ENCODE measurements at regions not wholly inside any gene's neighbourhood (a gene's known extent, or its start where the extent isn't known, plus 50 kb on each side); places are given as distances from the start of the nearest gene placed in this dataset.

DNA sequence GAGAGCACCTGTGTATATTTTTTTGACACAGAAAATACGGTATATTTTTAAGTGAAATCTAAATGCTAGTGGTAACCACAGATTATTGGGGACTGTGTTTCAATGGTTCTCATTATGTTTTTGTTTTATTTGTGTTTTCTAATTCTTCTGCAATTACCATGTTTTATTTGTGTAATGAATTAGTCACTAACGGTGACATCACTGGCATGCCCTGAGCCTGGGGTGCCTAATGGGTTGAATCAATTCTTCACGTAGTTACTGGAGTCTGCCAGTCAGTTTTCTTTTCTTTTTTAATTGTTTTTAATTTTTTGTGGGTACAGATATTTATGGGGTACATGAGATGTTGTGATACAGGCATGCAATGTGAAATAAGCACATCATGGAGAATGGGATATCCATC is 168.8 kb downstream of the RELL1 start:
- Histone ChIP-seq H3K9me3 (ENCODE audit: low read depth, low read length) (no peaks in the 10 kb centered on the region), H3K4me2 (ENCODE audit: insufficient read depth, low read length) (no peak overlapping the region), H3K27ac (ENCODE audit: low read depth, low read length) (no peak overlapping the region), H3K27me3 (ENCODE audit: insufficient read depth, low read length) (no peaks in the 10 kb centered on the region), H2AFZ (ENCODE audit: low read length) (no peak overlapping the region), H3K36me3 (ENCODE audit: insufficient read depth, low read length) (no peaks in the 10 kb centered on the region), H3K4me1 (ENCODE audit: insufficient read depth, low read length) (no peaks in the 10 kb centered on the region), H4K20me1 (ENCODE audit: insufficient read depth, low read length) (no peaks in the 10 kb centered on the region), H3K4me3 (ENCODE audit: insufficient read depth, low read length) (no peak overlapping the region), H3K79me2 (ENCODE audit: insufficient read depth, low read length) (no peaks in the 10 kb centered on the region)
- no peak for DNase-seq (ENCODE audit: insufficient read length, low spot score, missing footprints)
- TF ChIP-seq, protein P1, sequence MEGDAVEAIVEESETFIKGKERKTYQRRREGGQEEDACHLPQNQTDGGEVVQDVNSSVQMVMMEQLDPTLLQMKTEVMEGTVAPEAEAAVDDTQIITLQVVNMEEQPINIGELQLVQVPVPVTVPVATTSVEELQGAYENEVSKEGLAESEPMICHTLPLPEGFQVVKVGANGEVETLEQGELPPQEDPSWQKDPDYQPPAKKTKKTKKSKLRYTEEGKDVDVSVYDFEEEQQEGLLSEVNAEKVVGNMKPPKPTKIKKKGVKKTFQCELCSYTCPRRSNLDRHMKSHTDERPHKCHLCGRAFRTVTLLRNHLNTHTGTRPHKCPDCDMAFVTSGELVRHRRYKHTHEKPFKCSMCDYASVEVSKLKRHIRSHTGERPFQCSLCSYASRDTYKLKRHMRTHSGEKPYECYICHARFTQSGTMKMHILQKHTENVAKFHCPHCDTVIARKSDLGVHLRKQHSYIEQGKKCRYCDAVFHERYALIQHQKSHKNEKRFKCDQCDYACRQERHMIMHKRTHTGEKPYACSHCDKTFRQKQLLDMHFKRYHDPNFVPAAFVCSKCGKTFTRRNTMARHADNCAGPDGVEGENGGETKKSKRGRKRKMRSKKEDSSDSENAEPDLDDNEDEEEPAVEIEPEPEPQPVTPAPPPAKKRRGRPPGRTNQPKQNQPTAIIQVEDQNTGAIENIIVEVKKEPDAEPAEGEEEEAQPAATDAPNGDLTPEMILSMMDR (IDR thresholded peaks at IDR 0.05; ENCODE audit: extremely low read depth, low read depth, low read length): no peak

DNA sequence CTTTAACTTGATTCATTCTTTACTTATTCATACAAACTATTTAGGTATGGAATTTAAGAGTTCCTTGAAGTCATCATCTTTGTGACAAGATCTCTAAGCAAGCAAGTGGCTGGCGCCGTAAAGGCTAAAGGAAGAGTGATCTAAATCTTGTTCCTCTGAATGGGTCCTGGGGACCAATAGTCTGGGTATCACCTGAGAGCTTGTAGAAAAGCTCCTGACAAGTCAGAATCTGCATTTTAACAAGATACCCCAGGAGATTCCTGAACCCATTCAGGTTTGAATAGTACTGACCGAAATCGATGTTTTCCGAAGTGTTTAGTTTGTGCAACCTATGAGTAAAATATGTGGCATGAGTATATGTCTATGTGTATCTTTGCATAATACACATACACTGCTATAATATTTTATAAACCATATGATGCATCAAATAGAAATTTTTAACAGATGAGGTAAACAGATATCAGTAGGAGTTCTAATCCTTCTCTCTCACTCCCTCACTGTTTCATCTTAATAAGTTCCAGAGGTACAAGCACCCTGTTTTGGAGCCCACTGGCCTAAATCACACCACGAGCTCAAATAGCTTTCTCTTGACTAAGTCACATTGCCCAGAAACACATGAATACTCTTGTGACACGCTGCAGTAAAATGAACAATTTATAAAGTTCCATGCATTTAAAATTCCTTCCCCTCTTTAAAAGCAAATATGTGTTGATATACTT is 170.0 kb downstream of the RELL1 start:
- Histone ChIP-seq H4K20me1 (ENCODE audit: insufficient read depth, low read length) (no peaks in the 10 kb centered on the region), H3K79me2 (ENCODE audit: insufficient read depth, low read length) (no peaks in the 10 kb centered on the region), H3K4me2 (ENCODE audit: insufficient read depth, low read length) (no peak overlapping the region), H3K36me3 (ENCODE audit: insufficient read depth, low read length) (no peaks in the 10 kb centered on the region), H3K27me3 (ENCODE audit: insufficient read depth, low read length) (no peaks in the 10 kb centered on the region), H2AFZ (ENCODE audit: low read length) (no peak overlapping the region), H3K4me3 (ENCODE audit: insufficient read depth, low read length) (no peak overlapping the region), H3K4me1 (ENCODE audit: insufficient read depth, low read length) (no peaks in the 10 kb centered on the region), H3K9me3 (ENCODE audit: low read depth, low read length) (no peaks in the 10 kb centered on the region), H3K27ac (ENCODE audit: low read depth, low read length) (no peak overlapping the region)
- no peak for DNase-seq (ENCODE audit: insufficient read length, low spot score, missing footprints)
- TF ChIP-seq, protein P1 (IDR thresholded peaks at IDR 0.05; ENCODE audit: extremely low read depth, low read depth, low read length): no peak

DNA sequence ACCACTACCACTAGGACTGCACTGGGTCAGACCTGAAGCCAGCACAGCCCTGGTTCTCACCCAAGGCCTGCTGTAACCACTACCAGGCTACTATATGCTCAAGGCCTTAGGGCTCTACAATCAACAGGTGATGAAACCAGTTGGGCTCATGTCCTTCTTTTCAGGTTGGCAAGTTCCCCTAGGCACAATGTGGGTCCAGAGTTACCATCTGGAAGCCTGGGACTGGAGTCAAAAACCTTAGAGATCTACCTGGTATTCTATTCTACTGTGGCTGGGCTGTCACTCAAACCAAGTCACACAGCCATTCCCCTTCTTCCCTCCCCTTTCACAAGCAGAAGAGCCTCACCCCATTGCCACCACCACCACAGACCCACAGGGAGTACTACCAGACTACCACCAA is 175.6 kb downstream of the RELL1 start:
- no peaks in the 10 kb centered on the region for H3K36me3 ChIP-seq (ENCODE audit: insufficient read depth, low read length)
- H3K4me2 ChIP-seq (ENCODE audit: insufficient read depth, low read length): no peak overlapping the region
- H3K4me3 ChIP-seq (ENCODE audit: insufficient read depth, low read length): no peak overlapping the region
- H4K20me1 ChIP-seq (ENCODE audit: insufficient read depth, low read length): no peaks in the 10 kb centered on the region
- H3K79me2 ChIP-seq (ENCODE audit: insufficient read depth, low read length): no peaks in the 10 kb centered on the region
- H3K4me1 ChIP-seq (ENCODE audit: insufficient read depth, low read length): no peaks in the 10 kb centered on the region
- no peak for DNase-seq (ENCODE audit: insufficient read length, low spot score, missing footprints)
- no peak overlapping the region for H3K27ac ChIP-seq (ENCODE audit: low read depth, low read length)
- TF ChIP-seq, protein P1 (IDR thresholded peaks at IDR 0.05; ENCODE audit: extremely low read depth, low read depth, low read length): no peak
- no peak overlapping the region for H2AFZ ChIP-seq (ENCODE audit: low read length)
- H3K9me3 ChIP-seq (ENCODE audit: low read depth, low read length): no peaks in the 10 kb centered on the region
- no peaks in the 10 kb centered on the region for H3K27me3 ChIP-seq (ENCODE audit: insufficient read depth, low read length)

DNA sequence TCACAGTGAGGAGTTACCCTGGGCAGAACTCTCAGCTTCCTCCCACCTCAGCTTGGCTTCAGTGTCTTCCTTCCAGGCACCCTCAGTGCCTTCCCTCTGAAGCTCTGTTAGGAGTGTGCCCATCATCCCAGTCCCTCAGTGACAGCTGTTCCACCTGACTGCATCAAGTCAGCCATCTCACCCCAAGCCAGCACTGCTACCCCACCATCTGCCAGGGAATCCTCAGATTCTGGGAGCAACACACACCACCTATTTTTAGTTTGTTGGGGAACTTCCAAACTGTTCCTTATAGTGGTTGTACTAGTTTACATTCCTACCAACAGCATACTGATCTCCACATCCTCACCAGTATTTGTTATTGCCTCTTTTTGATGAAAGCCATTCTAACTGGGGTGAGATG is 182.9 kb downstream of the RELL1 start:
- Histone ChIP-seq H2AFZ (ENCODE audit: low read length) (no peak overlapping the region), H3K36me3 (ENCODE audit: insufficient read depth, low read length) (no peaks in the 10 kb centered on the region), H3K4me1 (ENCODE audit: insufficient read depth, low read length) (no peaks in the 10 kb centered on the region), H3K27me3 (ENCODE audit: insufficient read depth, low read length) (no peaks in the 10 kb centered on the region), H3K79me2 (ENCODE audit: insufficient read depth, low read length) (no peaks in the 10 kb centered on the region), H4K20me1 (ENCODE audit: insufficient read depth, low read length) (no peaks in the 10 kb centered on the region), H3K27ac (ENCODE audit: low read depth, low read length) (no peak overlapping the region), H3K4me2 (ENCODE audit: insufficient read depth, low read length) (no peak overlapping the region), H3K9me3 (ENCODE audit: low read depth, low read length) (no peaks in the 10 kb centered on the region), H3K4me3 (ENCODE audit: insufficient read depth, low read length) (no peak overlapping the region)
- DNase-seq (ENCODE audit: insufficient read length, low spot score, missing footprints): no peak
- TF ChIP-seq, protein P1 (IDR thresholded peaks at IDR 0.05; ENCODE audit: extremely low read depth, low read depth, low read length): no peak

Measured in osteoblast (primary cell).